ENCODE measurements at regions not wholly inside any gene's neighbourhood (a gene's known extent, or its start where the extent isn't known, plus 50 kb on each side); places are given as distances from the start of the nearest gene placed in this dataset.

DNA sequence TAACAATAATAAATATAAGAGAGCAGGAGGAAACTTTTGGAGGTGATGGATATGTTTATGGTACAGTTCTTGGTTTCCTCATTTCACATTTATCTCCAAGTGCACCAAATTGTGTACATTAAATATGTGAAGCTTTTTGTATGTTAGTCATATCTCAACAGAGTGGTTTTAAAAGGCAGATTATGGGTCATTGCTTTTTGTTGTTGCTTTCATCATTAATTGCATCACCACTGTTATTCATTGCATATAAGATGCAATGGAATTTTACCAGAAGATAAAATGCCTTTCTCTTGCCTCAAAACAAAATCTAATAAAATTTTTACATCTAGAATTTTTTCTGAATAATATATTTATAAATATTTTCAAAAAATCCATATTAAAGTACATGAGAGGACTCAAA is 1198.9 kb upstream of the GBE1 start:
- TF ChIP-seq EZH2 (IDR thresholded peaks at IDR 0.05; ENCODE audit: insufficient read depth, poor library complexity, severe bottlenecking), result no peak
- no peak for TF ChIP-seq EZH2phosphoT487 (IDR thresholded peaks at IDR 0.05; ENCODE audit: insufficient read depth, low read depth)
